ENCODE measurements at regions not wholly inside any gene's neighbourhood (a gene's known extent, or its start where the extent isn't known, plus 50 kb on each side); places are given as distances from the start of the nearest gene placed in this dataset.

- H3K4me2 ChIP-seq (ENCODE audit: insufficient read depth in 1 of 2, low read depth in 2 of 2, low read length in 2 of 2), result no peak overlapping the region
- H3K4me1 ChIP-seq (replicated peaks in 1 of 4; ENCODE audit: control insufficient read depth in 3 of 4, insufficient read depth in 4 of 4, low read length in 3 of 4), result peaks cover 7 to 20% (median 12%) of the 10 kb centered on the region in 4 experiments
- H3K27me3 ChIP-seq (replicated peaks in 1 of 4; ENCODE audit: control insufficient read depth in 3 of 4, extremely low read depth in 1 of 4, insufficient read depth in 3 of 4, low read length in 3 of 4), result no peaks in the 10 kb centered on the region
- no peak overlapping the region for H4K8ac ChIP-seq (ENCODE audit: extremely low read depth, insufficient read depth, low read length)
- H2BK120ac ChIP-seq (replicated peaks; ENCODE audit: low read depth, low read length), result no peak overlapping the region
- H4K5ac ChIP-seq (ENCODE audit: insufficient read length, low read depth, low read length), result no peak overlapping the region
- no peaks in the 10 kb centered on the region for H3K23me2 ChIP-seq (ENCODE audit: low read depth, low read length)
- no peaks in the 10 kb centered on the region for H3K36me3 ChIP-seq (ENCODE audit: control insufficient read depth in 2 of 4, insufficient read depth in 4 of 4, low read length in 3 of 4)
- H3K4me3 ChIP-seq (ENCODE audit: extremely low read depth in 1 of 4, insufficient read depth in 2 of 4, low read depth in 3 of 4, low read length in 4 of 4), result no peak overlapping the region
- H3K14ac ChIP-seq (ENCODE audit: insufficient read length), result no peak overlapping the region
- no peak overlapping the region for H2AFZ ChIP-seq (ENCODE audit: low read length)
- peak overlapping the region; percentile 87 for H2BK20ac ChIP-seq (ENCODE audit: low read length)
- H4K20me1 ChIP-seq (replicated peaks in 1 of 2; ENCODE audit: control insufficient read depth in 1 of 2, insufficient read depth in 2 of 2, low read length in 2 of 2), result no peaks in the 10 kb centered on the region
- no peak overlapping the region for H3K4ac ChIP-seq (replicated peaks; ENCODE audit: insufficient read length, low read depth, low read length)
- H3K79me1 ChIP-seq (ENCODE audit: low read depth, low read length), result no peaks in the 10 kb centered on the region
- H3K27ac ChIP-seq (ENCODE audit: low read depth, low read length), result no peak overlapping the region
- WGBS, 2 experiments (ENCODE audit: extremely low coverage in 1 of 2, insufficient coverage in 1 of 2, insufficient read length in 1 of 2, insufficient replicate concordance in 2 of 2, low coverage in 1 of 2, low lambda C conversion rate in 2 of 2, missing lambda C conversion rate in 1 of 2), result 85% methylated on average over 3 of the region's 3 CpGs; no CpG with 5 or more reads in 1 of the 2 experiments
- ChIA-PET POLR2A (ENCODE audit: partially characterized antibody) (interaction anchor here (0.7 to 0.9 kb wide), 2 partner anchors 32 to 38 kb away, joined by 3 read pairs; no protein-coding TSS in a partner anchor), CTCF (ENCODE audit: partially characterized antibody) (interaction anchor here (0.6 to 8.4 kb wide), 34 partner anchors 8 to 799 kb away, joined by 3 to 71 read pairs (median 4); no protein-coding TSS in a partner anchor)
- H3K79me2 ChIP-seq (ENCODE audit: control insufficient read depth in 1 of 2, insufficient read depth in 2 of 2, low read length in 2 of 2), result no peaks in the 10 kb centered on the region
- FAIRE-seq (no peak), DNase-seq (ENCODE audit: low read depth in 1 of 2, low spot score in 2 of 2) (peak in 1 of 2 experiments; percentile 45)
- H3K9me3 ChIP-seq (ENCODE audit: insufficient read depth in 2 of 2, low read depth in 1 of 2, low read length in 1 of 2), result no peaks in the 10 kb centered on the region
- peak overlapping the region; percentile 62; the same call in 1 of the 2 replicates for H2BK5ac ChIP-seq (ENCODE audit: low read depth, low read length)
- no peak overlapping the region for H3K9ac ChIP-seq (replicated peaks in 1 of 4; ENCODE audit: extremely low read depth in 1 of 4, low read depth in 3 of 4, low read length in 3 of 4)
- H3K18ac ChIP-seq (ENCODE audit: extremely low read depth, low read length), result no peak overlapping the region
- H4K91ac ChIP-seq (replicated peaks; ENCODE audit: insufficient read length, low read length), result no peak overlapping the region
- H2BK12ac ChIP-seq (ENCODE audit: low read depth, low read length), result peak overlapping the region; percentile 88; the same call in 1 of the 2 replicates
- H3K23ac ChIP-seq (ENCODE audit: insufficient read length), result no peak overlapping the region
- 0 out of 2 replicates have a peak overlapping the region, but pooled peaks have one; percentile 18 for H2AK5ac ChIP-seq (ENCODE audit: low read depth, low read length)
- no peak overlapping the region for H3K56ac ChIP-seq (replicated peaks; ENCODE audit: insufficient read length, low read depth, low read length)
- H2BK15ac ChIP-seq (ENCODE audit: low read length), result 0 out of 2 replicates have a peak overlapping the region, but pooled peaks have one; percentile 98
- TF ChIP-seq YY1 (IDR thresholded peaks at IDR 0.05; ENCODE audit: low read depth, low read length) (no peak), TEAD4 (IDR thresholded peaks at IDR 0.05; ENCODE audit: low read depth, low read length) (no peak), ZNF274 (IDR thresholded peaks at IDR 0.05; ENCODE audit: borderline replicate concordance, extremely low read depth, low read length) (no peak), CBX8 (IDR thresholded peaks at IDR 0.05; ENCODE audit: borderline replicate concordance, low read depth, low read length) (no peak), NANOG (IDR thresholded peaks at IDR 0.05; ENCODE audit: insufficient read depth, low read depth, low read length, poor library complexity, severe bottlenecking) (no peak), SP2 (IDR thresholded peaks at IDR 0.05; ENCODE audit: low read length) (no peak), SRF (IDR thresholded peaks at IDR 0.05; ENCODE audit: low read depth, low read length) (no peak), CTCF (IDR thresholded peaks at IDR 0.05; ENCODE audit: control extremely low read depth in 1 of 3, insufficient read depth in 1 of 3, low read depth in 1 of 3, low read length in 3 of 3) (peak in 2 of 3 experiments; percentile 51 to 58; a peak in 3 of 4 replicates), RAD21 (IDR thresholded peaks at IDR 0.05 in 1 of 2, conservative IDR thresholded peaks at IDR 0.05 in 1 of 2; ENCODE audit: low read depth in 2 of 2, low read length in 2 of 2) (peak; percentile 58 to 69)
Observed at GRCh38 chr3:71956716-71957115, 171.8 kb upstream of the PROK2 start.

Data from H1 (cell line).